Prostate gland (tissue), 2 donors: ENCODE measurements at regions not wholly inside any gene's neighbourhood (a gene's known extent, or its start where the extent isn't known, plus 50 kb on each side); places are given as distances from the start of the nearest gene placed in this dataset.

Experiments used
- POLR2A ChIP-seq: fragments of 450-650 bp; IDR thresholded peaks from one replicate; pipeline ENCODE4 v1.6.1; 2016; ENCODE audit warnings: antibody characterized with exemption, mild to moderate bottlenecking
- TF ChIP-seq, protein P1 (sequence below), 4 experiments: fragments of 200-600 bp in 2 of 4; fragments of 450-650 bp in 2 of 4; sonication (generic) in 2 of 4; IDR thresholded peaks; 1 replicate in 3 of 4; 2 replicates in 1 of 4; pipeline ENCODE4 v1.5.1; 2016 to 2019; ENCODE audit warnings: antibody characterized with exemption in 4 of 4, mild to moderate bottlenecking in 2 of 4, moderate library complexity in 2 of 4

DNA sequence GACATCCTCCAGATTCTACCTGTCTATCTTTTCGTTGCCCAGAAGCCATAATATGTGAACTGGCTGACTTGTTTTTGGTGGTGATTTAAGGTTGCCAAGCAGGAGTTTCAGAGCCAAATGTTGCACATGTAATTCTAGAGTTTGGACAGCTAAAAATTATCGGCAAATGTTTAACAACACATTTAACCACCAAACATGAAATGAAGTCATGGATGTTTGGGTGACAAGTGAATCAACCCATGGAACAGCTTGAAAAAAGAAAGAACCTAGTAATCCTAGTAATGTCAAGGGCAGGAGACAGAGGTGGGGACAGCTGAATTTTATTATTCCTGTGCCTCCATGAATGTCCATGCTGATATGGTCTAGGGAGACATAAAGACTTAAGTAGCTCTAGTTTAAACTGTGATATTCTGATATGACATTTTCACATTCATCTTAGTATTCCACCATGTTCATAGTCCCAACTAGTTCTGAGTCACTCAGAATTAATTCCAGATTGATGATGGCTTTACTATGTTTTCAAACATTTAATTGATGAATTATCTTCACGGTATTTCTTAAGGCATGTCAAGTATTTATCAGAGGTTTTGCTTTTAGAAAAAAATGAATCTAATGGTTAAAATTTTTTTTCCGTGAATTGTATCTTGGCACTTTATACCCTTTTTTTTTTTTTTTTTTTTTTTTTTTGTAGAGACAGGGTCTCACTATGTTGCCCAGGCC lies 101.7 kb downstream of the SOCS6 start:
- TF ChIP-seq, protein P1, sequence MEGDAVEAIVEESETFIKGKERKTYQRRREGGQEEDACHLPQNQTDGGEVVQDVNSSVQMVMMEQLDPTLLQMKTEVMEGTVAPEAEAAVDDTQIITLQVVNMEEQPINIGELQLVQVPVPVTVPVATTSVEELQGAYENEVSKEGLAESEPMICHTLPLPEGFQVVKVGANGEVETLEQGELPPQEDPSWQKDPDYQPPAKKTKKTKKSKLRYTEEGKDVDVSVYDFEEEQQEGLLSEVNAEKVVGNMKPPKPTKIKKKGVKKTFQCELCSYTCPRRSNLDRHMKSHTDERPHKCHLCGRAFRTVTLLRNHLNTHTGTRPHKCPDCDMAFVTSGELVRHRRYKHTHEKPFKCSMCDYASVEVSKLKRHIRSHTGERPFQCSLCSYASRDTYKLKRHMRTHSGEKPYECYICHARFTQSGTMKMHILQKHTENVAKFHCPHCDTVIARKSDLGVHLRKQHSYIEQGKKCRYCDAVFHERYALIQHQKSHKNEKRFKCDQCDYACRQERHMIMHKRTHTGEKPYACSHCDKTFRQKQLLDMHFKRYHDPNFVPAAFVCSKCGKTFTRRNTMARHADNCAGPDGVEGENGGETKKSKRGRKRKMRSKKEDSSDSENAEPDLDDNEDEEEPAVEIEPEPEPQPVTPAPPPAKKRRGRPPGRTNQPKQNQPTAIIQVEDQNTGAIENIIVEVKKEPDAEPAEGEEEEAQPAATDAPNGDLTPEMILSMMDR (IDR thresholded peaks at IDR 0.05), result no peak
- TF ChIP-seq POLR2A, result no peak
